ENCODE measurements at regions not wholly inside any gene's neighbourhood (a gene's known extent, or its start where the extent isn't known, plus 50 kb on each side); places are given as distances from the start of the nearest gene placed in this dataset.

GRCh38 chr2:185618625-185619024, 120.0 kb upstream of the FSIP2 start:
- no peaks in the 10 kb centered on the region for H3K4me1 ChIP-seq (ENCODE audit: insufficient read depth, poor library complexity, severe bottlenecking)
- TF ChIP-seq CTCF (IDR thresholded peaks at IDR 0.05; ENCODE audit: poor library complexity, severe bottlenecking) = no peak
- no peaks in the 10 kb centered on the region for H3K9me3 ChIP-seq (ENCODE audit: severe bottlenecking)
- H3K27me3 ChIP-seq (ENCODE audit: insufficient read depth, poor library complexity, severe bottlenecking) = no peaks in the 10 kb centered on the region
- no peak overlapping the region for H3K27ac ChIP-seq (ENCODE audit: poor library complexity, severe bottlenecking)
- no peaks in the 10 kb centered on the region for H3K36me3 ChIP-seq (ENCODE audit: low read depth)
- no peak overlapping the region for H3K4me3 ChIP-seq (ENCODE audit: severe bottlenecking)
- ATAC-seq (ENCODE audit: low read depth) = peak; percentile 71
- no peak for DNase-seq (ENCODE audit: low spot score)

DNA sequence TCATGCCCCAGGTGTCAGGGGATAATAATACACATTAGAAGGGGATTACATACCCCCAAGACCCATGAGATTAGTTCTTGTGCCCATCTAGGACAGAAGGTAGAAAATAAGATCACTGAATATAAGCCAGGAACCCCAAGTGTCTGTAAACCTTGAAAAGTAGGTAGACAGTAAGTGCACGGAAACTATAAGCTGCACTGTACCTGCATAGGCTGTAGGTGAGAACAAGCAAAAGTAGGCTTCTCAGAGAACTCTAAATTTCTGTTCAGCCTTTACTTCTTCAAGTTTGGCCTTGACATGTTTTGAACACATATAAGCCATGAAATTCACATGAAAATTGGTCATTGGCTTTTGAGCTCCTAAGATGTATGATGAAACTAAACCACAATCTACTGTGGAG, 113.0 kb upstream of the FSIP2 start:
- no peaks in the 10 kb centered on the region for H3K9me3 ChIP-seq (ENCODE audit: severe bottlenecking)

DNA sequence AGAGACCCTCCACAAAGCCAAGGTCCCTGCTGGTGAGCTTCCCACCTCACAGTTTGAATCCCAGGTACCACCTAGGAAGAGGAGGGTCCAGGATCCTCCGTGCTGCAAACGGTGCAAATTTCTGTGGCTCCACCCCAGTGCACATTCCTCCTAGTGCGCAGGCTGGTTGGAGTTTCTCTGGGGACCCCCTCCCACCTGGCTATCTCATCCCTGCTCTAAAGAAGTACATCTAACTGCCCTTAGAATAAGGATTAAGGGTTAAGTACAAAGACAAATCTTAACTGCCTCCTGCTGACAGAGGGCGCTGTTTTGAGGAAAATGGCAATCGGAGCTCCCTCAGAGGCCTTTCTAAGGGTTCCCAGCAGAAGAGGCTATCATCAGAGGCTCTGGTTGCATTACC, 109.6 kb upstream of the FSIP2 start:
- DNase-seq (ENCODE audit: low spot score) (no peak), ATAC-seq (ENCODE audit: low read depth) (no peak)
- no peaks in the 10 kb centered on the region for H3K4me1 ChIP-seq (ENCODE audit: insufficient read depth, poor library complexity, severe bottlenecking)
- H3K4me3 ChIP-seq (ENCODE audit: severe bottlenecking) = no peak overlapping the region
- H3K36me3 ChIP-seq (ENCODE audit: low read depth) = no peaks in the 10 kb centered on the region
- no peaks in the 10 kb centered on the region for H3K27me3 ChIP-seq (ENCODE audit: insufficient read depth, poor library complexity, severe bottlenecking)
- H3K27ac ChIP-seq (ENCODE audit: poor library complexity, severe bottlenecking) = no peak overlapping the region
- H3K9me3 ChIP-seq (ENCODE audit: severe bottlenecking) = no peaks in the 10 kb centered on the region
- no peak for TF ChIP-seq CTCF (IDR thresholded peaks at IDR 0.05; ENCODE audit: poor library complexity, severe bottlenecking)

More for the DNA sequence above, 113.0 kb upstream of the FSIP2 start:
- TF ChIP-seq CTCF (IDR thresholded peaks at IDR 0.05; ENCODE audit: poor library complexity, severe bottlenecking) = no peak
- no peak overlapping the region for H3K4me3 ChIP-seq (ENCODE audit: severe bottlenecking)
- DNase-seq (ENCODE audit: low spot score) (no peak), ATAC-seq (ENCODE audit: low read depth) (no peak)
- no peak overlapping the region for H3K27ac ChIP-seq (ENCODE audit: poor library complexity, severe bottlenecking)
- no peaks in the 10 kb centered on the region for H3K27me3 ChIP-seq (ENCODE audit: insufficient read depth, poor library complexity, severe bottlenecking)
- no peaks in the 10 kb centered on the region for H3K36me3 ChIP-seq (ENCODE audit: low read depth)
- no peaks in the 10 kb centered on the region for H3K4me1 ChIP-seq (ENCODE audit: insufficient read depth, poor library complexity, severe bottlenecking)

- no peak for ATAC-seq (ENCODE audit: low read depth)
- H3K36me3 ChIP-seq (ENCODE audit: low read depth) = no peaks in the 10 kb centered on the region
- DNase-seq (ENCODE audit: low spot score) = no peak
- TF ChIP-seq CTCF (IDR thresholded peaks at IDR 0.05; ENCODE audit: poor library complexity, severe bottlenecking) = no peak
- no peak overlapping the region for H3K27ac ChIP-seq (ENCODE audit: poor library complexity, severe bottlenecking)
- H3K27me3 ChIP-seq (ENCODE audit: insufficient read depth, poor library complexity, severe bottlenecking) = no peaks in the 10 kb centered on the region
- no peaks in the 10 kb centered on the region for H3K4me1 ChIP-seq (ENCODE audit: insufficient read depth, poor library complexity, severe bottlenecking)
- no peaks in the 10 kb centered on the region for H3K9me3 ChIP-seq (ENCODE audit: severe bottlenecking)
- no peak overlapping the region for H3K4me3 ChIP-seq (ENCODE audit: severe bottlenecking)
Observed at GRCh38 chr2:185633621-185634020, 105.0 kb upstream of the FSIP2 start.

- ATAC-seq (ENCODE audit: low read depth) (no peak), DNase-seq (ENCODE audit: low spot score) (no peak)
- H3K36me3 ChIP-seq (ENCODE audit: low read depth) = no peaks in the 10 kb centered on the region
- TF ChIP-seq CTCF (IDR thresholded peaks at IDR 0.05; ENCODE audit: poor library complexity, severe bottlenecking) = no peak
- H3K27ac ChIP-seq (ENCODE audit: poor library complexity, severe bottlenecking) = no peak overlapping the region
- H3K9me3 ChIP-seq (ENCODE audit: severe bottlenecking) = no peaks in the 10 kb centered on the region
- no peak overlapping the region for H3K4me3 ChIP-seq (ENCODE audit: severe bottlenecking)
- H3K4me1 ChIP-seq (ENCODE audit: insufficient read depth, poor library complexity, severe bottlenecking) = no peaks in the 10 kb centered on the region
- no peaks in the 10 kb centered on the region for H3K27me3 ChIP-seq (ENCODE audit: insufficient read depth, poor library complexity, severe bottlenecking)
Observed at GRCh38 chr2:185638771-185639170, 99.8 kb upstream of the FSIP2 start.
